PFSK-1 (cell line): ENCODE measurements at regions not wholly inside any gene's neighbourhood (a gene's known extent, or its start where the extent isn't known, plus 50 kb on each side); places are given as distances from the start of the nearest gene placed in this dataset.

Experiments
- FOXP2 ChIP-seq: optimal IDR thresholded peaks from 2 replicates; pipeline ENCODE3; 2011; ENCODE audit warnings: borderline replicate concordance, control low read depth, inconsistent platforms; ENCODE audit not compliant: insufficient read depth; ENCODE audit errors: extremely low read length, extremely low read depth
- POLR2AphosphoS5 ChIP-seq: IDR thresholded peaks from 2 replicates; pipeline ENCODE4 v1.6.1; 2012; ENCODE audit warnings: low read depth, mild to moderate bottlenecking, control low read depth, low read length, moderate library complexity
- REST ChIP-seq, 2 experiments: IDR thresholded peaks; 2 replicates each; pipeline versions ENCODE4 v1.6.1 to v1.8.0; 2011 to 2012; ENCODE audit warnings: low read depth in 2 of 2, low read length in 2 of 2, control low read depth in 1 of 2, inconsistent platforms in 1 of 2, mild to moderate bottlenecking in 1 of 2, moderate library complexity in 1 of 2; ENCODE audit not compliant: insufficient read depth in 1 of 2
- SIN3A ChIP-seq: IDR thresholded peaks from 2 replicates; pipeline ENCODE4 v1.6.1; 2012; ENCODE audit warnings: mild to moderate bottlenecking, low read length, moderate library complexity, borderline replicate concordance; ENCODE audit not compliant: insufficient read depth
- TAF1 ChIP-seq: IDR thresholded peaks from 2 replicates; pipeline ENCODE4 v1.6.1; 2012; ENCODE audit warnings: low read length, control low read depth, borderline replicate concordance; ENCODE audit not compliant: insufficient read depth

GRCh38 chr12:61490526-61491498 lies 769.4 kb upstream of the USP15 start:
- TF ChIP-seq REST (IDR thresholded peaks at IDR 0.05; ENCODE audit: insufficient read depth in 1 of 2, low read depth in 2 of 2, low read length in 2 of 2) (no peak), TAF1 (no peak), SIN3A (no peak), FOXP2 (no peak), POLR2AphosphoS5 (no peak)

GRCh38 chr12:61502179-61502578 lies 758.0 kb upstream of the USP15 start:
- TF ChIP-seq POLR2AphosphoS5 = no peak
- TF ChIP-seq REST (IDR thresholded peaks at IDR 0.05; ENCODE audit: insufficient read depth in 1 of 2, low read depth in 2 of 2, low read length in 2 of 2) = no peak
- TF ChIP-seq TAF1 = no peak
- TF ChIP-seq FOXP2 = no peak
- no peak for TF ChIP-seq SIN3A

GRCh38 chr12:61504396-61505080 lies 755.7 kb upstream of the USP15 start:
- TF ChIP-seq FOXP2 (no peak), TAF1 (no peak), REST (IDR thresholded peaks at IDR 0.05; ENCODE audit: insufficient read depth in 1 of 2, low read depth in 2 of 2, low read length in 2 of 2) (no peak), SIN3A (no peak), POLR2AphosphoS5 (no peak)

GRCh38 chr12:61513499-61513898 lies 746.7 kb upstream of the USP15 start:
- no peak for TF ChIP-seq TAF1
- TF ChIP-seq SIN3A = no peak
- TF ChIP-seq POLR2AphosphoS5 = no peak
- TF ChIP-seq REST (IDR thresholded peaks at IDR 0.05; ENCODE audit: insufficient read depth in 1 of 2, low read depth in 2 of 2, low read length in 2 of 2) = no peak
- TF ChIP-seq FOXP2 = no peak
